ENCODE measurements at regions not wholly inside any gene's neighbourhood (a gene's known extent, or its start where the extent isn't known, plus 50 kb on each side); places are given as distances from the start of the nearest gene placed in this dataset.

DNA sequence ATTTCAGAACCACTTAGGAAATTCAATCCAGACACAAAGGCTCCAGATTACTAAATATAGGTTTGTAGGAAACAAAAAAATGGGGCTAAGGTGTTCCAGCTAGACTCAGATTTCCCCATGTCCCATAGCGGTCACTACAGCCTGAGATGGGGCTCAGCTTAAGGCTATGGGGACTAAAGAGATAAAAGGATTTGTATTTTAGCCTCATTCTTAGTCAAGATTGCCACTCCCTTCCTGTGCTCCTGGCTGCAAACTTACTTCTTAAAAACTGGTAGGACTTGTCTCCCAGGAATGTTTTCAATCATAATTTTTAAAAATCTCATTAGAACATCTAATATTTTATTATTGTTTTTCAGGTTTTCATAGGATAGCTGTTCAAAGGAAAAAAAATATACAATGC is 253.8 kb upstream of the DAB2 start:
- Histone ChIP-seq H3K4me3 (no peak overlapping the region), H3K4me1 (no peaks in the 10 kb centered on the region), H3K9me3 (peaks cover 0 to under 1% (median 0%) of the 10 kb centered on the region in 4 donors), H3K36me3 (no peaks in the 10 kb centered on the region), H3K27me3 (no peaks in the 10 kb centered on the region), H3K27ac (no peak overlapping the region)
- WGBS, 2 donors, result 70 to 85% methylated on average over 1 of the region's 1 CpG
- TF ChIP-seq, protein P1, sequence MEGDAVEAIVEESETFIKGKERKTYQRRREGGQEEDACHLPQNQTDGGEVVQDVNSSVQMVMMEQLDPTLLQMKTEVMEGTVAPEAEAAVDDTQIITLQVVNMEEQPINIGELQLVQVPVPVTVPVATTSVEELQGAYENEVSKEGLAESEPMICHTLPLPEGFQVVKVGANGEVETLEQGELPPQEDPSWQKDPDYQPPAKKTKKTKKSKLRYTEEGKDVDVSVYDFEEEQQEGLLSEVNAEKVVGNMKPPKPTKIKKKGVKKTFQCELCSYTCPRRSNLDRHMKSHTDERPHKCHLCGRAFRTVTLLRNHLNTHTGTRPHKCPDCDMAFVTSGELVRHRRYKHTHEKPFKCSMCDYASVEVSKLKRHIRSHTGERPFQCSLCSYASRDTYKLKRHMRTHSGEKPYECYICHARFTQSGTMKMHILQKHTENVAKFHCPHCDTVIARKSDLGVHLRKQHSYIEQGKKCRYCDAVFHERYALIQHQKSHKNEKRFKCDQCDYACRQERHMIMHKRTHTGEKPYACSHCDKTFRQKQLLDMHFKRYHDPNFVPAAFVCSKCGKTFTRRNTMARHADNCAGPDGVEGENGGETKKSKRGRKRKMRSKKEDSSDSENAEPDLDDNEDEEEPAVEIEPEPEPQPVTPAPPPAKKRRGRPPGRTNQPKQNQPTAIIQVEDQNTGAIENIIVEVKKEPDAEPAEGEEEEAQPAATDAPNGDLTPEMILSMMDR (IDR thresholded peaks at IDR 0.05), result no peak
- no peak for TF ChIP-seq EP300 (IDR thresholded peaks at IDR 0.05)
- TF ChIP-seq POLR2AphosphoS5 (IDR thresholded peaks at IDR 0.05), result no peak
- no peak for TF ChIP-seq POLR2A (IDR thresholded peaks at IDR 0.05)
- no peak for DNase-seq
- intact Hi-C loops (cut with DNase I), result no loop called here

DNA sequence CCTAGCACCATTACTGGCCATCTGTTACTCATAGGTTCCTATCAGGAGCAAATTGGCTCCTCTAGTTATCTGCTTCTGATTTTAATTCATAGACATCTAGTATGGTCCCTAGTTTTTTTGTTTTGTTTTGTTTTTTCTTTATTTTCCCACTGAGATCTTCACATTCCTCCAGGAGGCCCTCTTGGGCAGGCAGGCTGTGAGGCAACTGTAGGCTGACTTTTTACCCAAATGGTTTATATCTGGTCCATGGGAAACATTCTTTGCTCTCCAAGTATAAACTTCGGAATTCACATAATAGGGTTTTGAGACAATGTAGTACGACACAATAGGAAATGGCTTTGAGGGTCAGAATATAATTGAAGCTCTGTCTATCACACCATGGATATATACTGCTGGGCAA is 250.9 kb upstream of the DAB2 start:
- H3K27ac ChIP-seq, result no peak overlapping the region
- H3K4me1 ChIP-seq, result no peaks in the 10 kb centered on the region
- H3K27me3 ChIP-seq, result no peaks in the 10 kb centered on the region
- H3K36me3 ChIP-seq, result no peaks in the 10 kb centered on the region
- no peak for DNase-seq
- 15 to 54% methylated on average over 2 of the region's 2 CpGs for WGBS, 2 donors
- no peak overlapping the region for H3K4me3 ChIP-seq
- no peaks in the 10 kb centered on the region for H3K9me3 ChIP-seq
- intact Hi-C loops (cut with DNase I), result no loop called here
- TF ChIP-seq POLR2A (IDR thresholded peaks at IDR 0.05) (no peak), EP300 (IDR thresholded peaks at IDR 0.05) (no peak), POLR2AphosphoS5 (IDR thresholded peaks at IDR 0.05) (no peak)
- TF ChIP-seq, protein P1 (IDR thresholded peaks at IDR 0.05), result no peak

DNA sequence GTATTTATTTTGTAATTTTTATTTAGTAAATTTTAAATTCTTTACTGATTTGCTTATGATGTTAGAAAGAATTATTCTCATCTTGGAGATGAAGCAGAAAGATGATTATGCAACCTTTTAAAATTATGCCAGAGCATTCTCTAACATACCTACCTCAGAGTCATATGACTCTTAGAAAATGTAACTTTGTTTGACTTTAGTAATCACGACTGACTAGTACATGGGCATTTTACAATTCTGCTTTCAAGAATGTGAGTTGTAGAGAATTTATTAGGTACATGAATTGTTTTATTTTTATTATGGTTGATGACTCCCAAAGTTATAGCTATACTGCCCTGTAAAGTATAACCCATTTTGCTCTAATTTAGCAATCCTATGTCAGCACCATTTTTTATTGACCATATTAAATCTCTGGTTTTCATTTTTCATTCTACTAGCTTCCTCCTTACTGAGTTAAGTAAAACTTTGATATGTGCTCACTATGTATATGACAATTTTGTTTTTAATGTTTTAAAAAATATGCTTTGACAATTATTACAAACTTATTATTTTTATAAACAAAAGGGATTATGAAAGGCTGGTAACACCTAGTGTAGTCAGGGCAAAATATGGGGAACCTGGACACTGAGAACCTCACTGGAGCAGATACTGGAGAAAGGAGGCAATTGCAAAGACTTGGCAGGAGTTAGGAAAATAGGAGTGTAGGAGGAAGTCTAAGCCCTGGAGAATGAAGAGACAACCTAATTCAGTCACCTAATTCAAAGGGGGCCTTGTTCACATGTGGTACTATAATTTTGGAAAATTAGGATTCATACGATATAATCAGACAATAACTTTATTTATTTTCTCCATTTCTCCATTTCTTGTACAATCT is 249.7 kb upstream of the DAB2 start:
- H3K36me3 ChIP-seq, result no peaks in the 10 kb centered on the region
- intact Hi-C loops (cut with DNase I), result no loop called here
- H3K27me3 ChIP-seq, result no peaks in the 10 kb centered on the region
- no peaks in the 10 kb centered on the region for H3K4me1 ChIP-seq
- H3K9me3 ChIP-seq, result no peaks in the 10 kb centered on the region
- no peak for DNase-seq
- no peak overlapping the region for H3K27ac ChIP-seq
- H3K4me3 ChIP-seq, result no peak overlapping the region
- TF ChIP-seq, protein P1 (IDR thresholded peaks at IDR 0.05), result no peak
- 23 to 53% methylated on average over 2 of the region's 2 CpGs for WGBS, 2 donors

DNA sequence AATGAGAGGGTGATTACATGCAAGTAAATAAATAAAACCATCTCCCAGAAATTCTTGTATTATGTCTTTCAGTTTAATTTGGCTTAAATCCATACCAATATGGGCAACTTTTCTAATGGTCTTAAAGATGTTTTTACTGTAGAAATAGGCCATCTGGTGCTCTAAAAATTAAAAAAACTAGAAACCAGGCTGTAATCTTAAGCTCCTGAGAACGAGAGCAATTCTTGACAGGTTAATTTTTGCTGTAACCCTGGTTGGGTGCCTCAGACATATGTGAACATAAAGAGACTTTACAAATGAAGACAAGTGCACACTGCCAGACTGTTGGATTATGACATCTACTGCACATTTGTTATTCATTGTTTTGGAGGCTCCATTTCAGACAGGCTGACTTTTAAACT is 246.8 kb upstream of the DAB2 start:
- no peaks in the 10 kb centered on the region for H3K9me3 ChIP-seq
- H3K4me3 ChIP-seq, result no peak overlapping the region
- no peaks in the 10 kb centered on the region for H3K4me1 ChIP-seq
- no peaks in the 10 kb centered on the region for H3K27me3 ChIP-seq
- no peak overlapping the region for H3K27ac ChIP-seq
- TF ChIP-seq, protein P1 (IDR thresholded peaks at IDR 0.05), result no peak
- TF ChIP-seq POLR2AphosphoS5 (IDR thresholded peaks at IDR 0.05), result no peak
- TF ChIP-seq EP300 (IDR thresholded peaks at IDR 0.05), result no peak
- TF ChIP-seq POLR2A (IDR thresholded peaks at IDR 0.05), result no peak
- intact Hi-C loops (cut with DNase I), result no loop called here
- 8 to 48% methylated on average over 1 of the region's 1 CpG for WGBS, 2 donors
- H3K36me3 ChIP-seq, result no peaks in the 10 kb centered on the region
- DNase-seq, result no peak

DNA sequence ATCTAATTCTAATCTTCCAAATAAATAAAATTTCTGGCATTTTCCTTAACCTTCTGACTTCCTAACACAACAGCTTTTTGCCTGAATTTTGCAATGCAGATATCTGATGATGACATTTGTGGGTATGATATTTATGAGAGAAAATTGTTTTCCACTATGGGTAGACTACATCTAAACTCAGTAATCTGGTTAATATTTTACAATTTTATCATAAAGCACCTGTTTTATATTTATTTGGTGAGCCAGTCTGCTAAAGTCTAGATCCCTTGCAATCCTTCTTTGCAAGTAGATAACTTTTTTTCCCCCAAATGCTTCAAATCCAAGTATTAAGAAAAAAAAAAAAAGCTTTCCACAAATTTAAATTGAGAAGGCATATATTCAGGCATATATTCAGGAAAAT is 246.2 kb upstream of the DAB2 start:
- Histone ChIP-seq H3K27me3 (no peaks in the 10 kb centered on the region), H3K4me1 (no peaks in the 10 kb centered on the region), H3K36me3 (no peaks in the 10 kb centered on the region), H3K9me3 (no peaks in the 10 kb centered on the region), H3K4me3 (no peak overlapping the region), H3K27ac (no peak overlapping the region)
- intact Hi-C loops (cut with DNase I), result no loop called here
- DNase-seq, result no peak
- TF ChIP-seq POLR2AphosphoS5 (IDR thresholded peaks at IDR 0.05), result no peak
- TF ChIP-seq POLR2A (IDR thresholded peaks at IDR 0.05), result no peak
- no peak for TF ChIP-seq EP300 (IDR thresholded peaks at IDR 0.05)
- TF ChIP-seq, protein P1 (IDR thresholded peaks at IDR 0.05), result no peak
